ENCODE measurements at regions not wholly inside any gene's neighbourhood (a gene's known extent, or its start where the extent isn't known, plus 50 kb on each side); places are given as distances from the start of the nearest gene placed in this dataset.
"Not testable (repeated sequence)": the region's sequence is repeated elsewhere in the genome, so short reads cannot be mapped to it uniquely, and the experiment has no call there.

GRCh38 chr5:167821669-167822068 lies 469.8 kb upstream of the WWC1 start:
- DNase-seq (ENCODE audit: low spot score) = no peak

GRCh38 chr5:167822241-167822640 lies 469.2 kb upstream of the WWC1 start:
- no peak for DNase-seq (ENCODE audit: low spot score)

GRCh38 chr5:167823405-167823804 lies 468.0 kb upstream of the WWC1 start:
- DNase-seq (ENCODE audit: low spot score) = no peak

GRCh38 chr5:167827766-167828165 lies 463.7 kb upstream of the WWC1 start:
- peak; percentile 89 for DNase-seq (ENCODE audit: low spot score)

GRCh38 chr5:167831754-167832504 lies 459.5 kb upstream of the WWC1 start:
- DNase-seq (ENCODE audit: low spot score) = no peak

GRCh38 chr5:167832609-167833008 lies 458.8 kb upstream of the WWC1 start:
- no peak for DNase-seq (ENCODE audit: low spot score)

GRCh38 chr5:167833456-167833855 lies 458.0 kb upstream of the WWC1 start:
- DNase-seq (ENCODE audit: low spot score) = no peak

GRCh38 chr5:167835146-167835545 lies 456.3 kb upstream of the WWC1 start:
- DNase-seq (ENCODE audit: low spot score) = no peak

- no peak for DNase-seq (ENCODE audit: low spot score)
These were observed 454.3 kb upstream of the WWC1 start for GRCh38 chr5:167837127-167837526.

GRCh38 chr5:167839065-167839464 lies 452.4 kb upstream of the WWC1 start:
- DNase-seq (ENCODE audit: low spot score) = no peak

GRCh38 chr5:167840527-167841130 lies 450.8 kb upstream of the WWC1 start:
- no peak for DNase-seq (ENCODE audit: low spot score)

- no peak for DNase-seq (ENCODE audit: low spot score)
These were observed 447.4 kb upstream of the WWC1 start for GRCh38 chr5:167843881-167844572.

GRCh38 chr5:167845952-167846351 lies 445.5 kb upstream of the WWC1 start:
- no peak for DNase-seq (ENCODE audit: low spot score)

GRCh38 chr5:167849874-167850273 lies 441.6 kb upstream of the WWC1 start:
- DNase-seq (ENCODE audit: low spot score) = no peak

- DNase-seq (ENCODE audit: low spot score) = no peak
These were observed 440.5 kb upstream of the WWC1 start for GRCh38 chr5:167850911-167851310.

- no peak for DNase-seq (ENCODE audit: low spot score)
These were observed 440.0 kb upstream of the WWC1 start for GRCh38 chr5:167851416-167851815.

- no peak for DNase-seq (ENCODE audit: low spot score)
These were observed 438.9 kb upstream of the WWC1 start for GRCh38 chr5:167852515-167852914.

- no peak for DNase-seq (ENCODE audit: low spot score)
These were observed 438.0 kb upstream of the WWC1 start for GRCh38 chr5:167853421-167853820.

- no peak for DNase-seq (ENCODE audit: low spot score)
These were observed 435.6 kb upstream of the WWC1 start for GRCh38 chr5:167855818-167856217.

GRCh38 chr5:167857321-167857720 lies 434.1 kb upstream of the WWC1 start:
- no peak for DNase-seq (ENCODE audit: low spot score)

GRCh38 chr5:167858186-167858855 lies 433.1 kb upstream of the WWC1 start:
- DNase-seq (ENCODE audit: low spot score) = not testable (repeated sequence)

- no peak for DNase-seq (ENCODE audit: low spot score)
These were observed 430.1 kb upstream of the WWC1 start for GRCh38 chr5:167861129-167861927.

All from SW480 (cell line).